Liver (tissue), 3 donors: ENCODE measurements at regions not wholly inside any gene's neighbourhood (a gene's known extent, or its start where the extent isn't known, plus 50 kb on each side); places are given as distances from the start of the nearest gene placed in this dataset.

Source experiments
- EGR1 ChIP-seq, 2 donors: IDR thresholded peaks; 2 replicates each; pipeline ENCODE4 v1.6.1; 2016 to 2018; ENCODE audit warnings: antibody characterized with exemption in 2 of 2, low read depth in 2 of 2
- FOXA1 ChIP-seq: IDR thresholded peaks from 2 replicates; pipeline ENCODE4 v1.6.1; 2016; ENCODE audit warnings: antibody characterized with exemption
- GABPA ChIP-seq, 2 donors: IDR thresholded peaks in 1 of 2; conservative IDR thresholded peaks in 1 of 2; 2 replicates each; pipeline ENCODE4 v1.6.1; 2016; ENCODE audit warnings: antibody characterized with exemption in 2 of 2, mild to moderate bottlenecking in 1 of 2, moderate library complexity in 1 of 2
- JUND ChIP-seq, 2 donors: IDR thresholded peaks; 2 replicates each; pipeline ENCODE4 v1.6.1; 2016; ENCODE audit warnings: antibody characterized with exemption in 2 of 2
- RAD21 ChIP-seq, 2 donors: IDR thresholded peaks; 2 replicates each; pipeline ENCODE4 v1.6.1; 2016; ENCODE audit warnings: antibody characterized with exemption in 2 of 2, mild to moderate bottlenecking in 2 of 2
- SP1 ChIP-seq: IDR thresholded peaks from 2 replicates; pipeline ENCODE4 v1.6.1; 2018; ENCODE audit warnings: antibody characterized with exemption, mild to moderate bottlenecking
- TAF1 ChIP-seq: conservative IDR thresholded peaks from 2 replicates; pipeline ENCODE4 v1.6.1; 2016; ENCODE audit warnings: antibody characterized with exemption, mild to moderate bottlenecking
- YY1 ChIP-seq: IDR thresholded peaks from 2 replicates; pipeline ENCODE4 v1.6.1; 2016; ENCODE audit warnings: antibody characterized with exemption, mild to moderate bottlenecking
- ZBTB33 ChIP-seq: IDR thresholded peaks from 2 replicates; pipeline ENCODE4 v1.6.1; 2016; ENCODE audit warnings: antibody characterized with exemption
- TF ChIP-seq, protein P1 (sequence below): fragments of 150-350 bp; IDR thresholded peaks from 2 replicates; pipeline ENCODE4 v1.5.1; 2017; ENCODE audit warnings: improper control_type of control experiment, low read depth, low read length; ENCODE audit not compliant: missing input control
- TF ChIP-seq, protein P2 (sequence below): IDR thresholded peaks from 2 replicates; pipeline ENCODE4 v1.6.1; 2016; ENCODE audit warnings: antibody characterized with exemption
- donor health status: healthy.
- donor health status: healthy.

DNA sequence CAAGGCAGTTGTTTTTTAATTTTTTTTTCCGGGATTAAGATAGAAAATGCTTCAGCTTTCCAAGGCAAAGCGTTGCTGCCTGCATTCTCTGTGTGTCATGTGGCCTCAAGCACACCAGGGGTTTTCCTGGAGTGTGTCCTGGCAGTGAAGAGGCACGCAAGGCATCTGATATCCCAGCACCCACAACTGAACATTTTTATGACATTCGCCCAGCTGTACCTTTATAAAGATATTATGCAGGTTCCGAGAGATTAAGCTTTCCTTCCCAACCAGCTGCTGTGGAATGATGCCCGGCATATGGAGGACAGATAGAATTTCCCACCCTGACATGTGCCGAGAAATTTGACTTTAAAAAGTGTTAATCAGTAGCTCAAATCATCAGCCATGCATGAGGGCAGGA is 205.6 kb downstream of the GADD45G start:
- TF ChIP-seq, protein P1, sequence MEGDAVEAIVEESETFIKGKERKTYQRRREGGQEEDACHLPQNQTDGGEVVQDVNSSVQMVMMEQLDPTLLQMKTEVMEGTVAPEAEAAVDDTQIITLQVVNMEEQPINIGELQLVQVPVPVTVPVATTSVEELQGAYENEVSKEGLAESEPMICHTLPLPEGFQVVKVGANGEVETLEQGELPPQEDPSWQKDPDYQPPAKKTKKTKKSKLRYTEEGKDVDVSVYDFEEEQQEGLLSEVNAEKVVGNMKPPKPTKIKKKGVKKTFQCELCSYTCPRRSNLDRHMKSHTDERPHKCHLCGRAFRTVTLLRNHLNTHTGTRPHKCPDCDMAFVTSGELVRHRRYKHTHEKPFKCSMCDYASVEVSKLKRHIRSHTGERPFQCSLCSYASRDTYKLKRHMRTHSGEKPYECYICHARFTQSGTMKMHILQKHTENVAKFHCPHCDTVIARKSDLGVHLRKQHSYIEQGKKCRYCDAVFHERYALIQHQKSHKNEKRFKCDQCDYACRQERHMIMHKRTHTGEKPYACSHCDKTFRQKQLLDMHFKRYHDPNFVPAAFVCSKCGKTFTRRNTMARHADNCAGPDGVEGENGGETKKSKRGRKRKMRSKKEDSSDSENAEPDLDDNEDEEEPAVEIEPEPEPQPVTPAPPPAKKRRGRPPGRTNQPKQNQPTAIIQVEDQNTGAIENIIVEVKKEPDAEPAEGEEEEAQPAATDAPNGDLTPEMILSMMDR: no peak
- TF ChIP-seq TAF1: no peak
- no peak for TF ChIP-seq SP1
- no peak for TF ChIP-seq FOXA1
- no peak for TF ChIP-seq EGR1 (IDR thresholded peaks at IDR 0.05; ENCODE audit: low read depth in 2 of 2)
- TF ChIP-seq GABPA (IDR thresholded peaks at IDR 0.05 in 1 of 2, conservative IDR thresholded peaks at IDR 0.05 in 1 of 2): no peak
- no peak for TF ChIP-seq JUND (IDR thresholded peaks at IDR 0.05)
- TF ChIP-seq, protein P2, sequence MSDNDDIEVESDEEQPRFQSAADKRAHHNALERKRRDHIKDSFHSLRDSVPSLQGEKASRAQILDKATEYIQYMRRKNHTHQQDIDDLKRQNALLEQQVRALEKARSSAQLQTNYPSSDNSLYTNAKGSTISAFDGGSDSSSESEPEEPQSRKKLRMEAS: no peak
- TF ChIP-seq ZBTB33: no peak
- no peak for TF ChIP-seq RAD21 (IDR thresholded peaks at IDR 0.05)
- TF ChIP-seq YY1: no peak
